ENCODE measurements at regions not wholly inside any gene's neighbourhood (a gene's known extent, or its start where the extent isn't known, plus 50 kb on each side); places are given as distances from the start of the nearest gene placed in this dataset.

DNA sequence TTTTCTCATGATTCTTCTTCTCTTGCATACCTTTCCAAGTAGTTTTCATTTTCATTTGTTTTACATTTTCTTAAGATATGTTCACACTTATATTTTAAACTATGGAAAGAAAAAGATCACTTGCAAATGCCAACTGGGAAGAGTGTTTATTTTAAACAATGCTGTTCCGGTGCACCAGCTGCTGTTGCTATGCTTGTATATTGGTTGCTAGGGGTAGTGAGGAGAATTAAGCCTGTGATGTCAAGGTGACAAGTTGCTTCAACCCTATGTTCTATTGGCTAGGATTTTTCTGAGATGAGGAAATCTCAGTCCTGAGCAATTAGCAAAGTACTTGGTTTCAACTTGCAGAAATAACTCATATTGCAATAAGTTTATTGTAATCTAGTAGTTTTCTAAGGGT, 500.1 kb downstream of the MFSD1 start:
- TF ChIP-seq, protein P1, sequence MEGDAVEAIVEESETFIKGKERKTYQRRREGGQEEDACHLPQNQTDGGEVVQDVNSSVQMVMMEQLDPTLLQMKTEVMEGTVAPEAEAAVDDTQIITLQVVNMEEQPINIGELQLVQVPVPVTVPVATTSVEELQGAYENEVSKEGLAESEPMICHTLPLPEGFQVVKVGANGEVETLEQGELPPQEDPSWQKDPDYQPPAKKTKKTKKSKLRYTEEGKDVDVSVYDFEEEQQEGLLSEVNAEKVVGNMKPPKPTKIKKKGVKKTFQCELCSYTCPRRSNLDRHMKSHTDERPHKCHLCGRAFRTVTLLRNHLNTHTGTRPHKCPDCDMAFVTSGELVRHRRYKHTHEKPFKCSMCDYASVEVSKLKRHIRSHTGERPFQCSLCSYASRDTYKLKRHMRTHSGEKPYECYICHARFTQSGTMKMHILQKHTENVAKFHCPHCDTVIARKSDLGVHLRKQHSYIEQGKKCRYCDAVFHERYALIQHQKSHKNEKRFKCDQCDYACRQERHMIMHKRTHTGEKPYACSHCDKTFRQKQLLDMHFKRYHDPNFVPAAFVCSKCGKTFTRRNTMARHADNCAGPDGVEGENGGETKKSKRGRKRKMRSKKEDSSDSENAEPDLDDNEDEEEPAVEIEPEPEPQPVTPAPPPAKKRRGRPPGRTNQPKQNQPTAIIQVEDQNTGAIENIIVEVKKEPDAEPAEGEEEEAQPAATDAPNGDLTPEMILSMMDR (IDR thresholded peaks at IDR 0.05; ENCODE audit: poor library complexity, severe bottlenecking): no peak
- TF ChIP-seq POLR2AphosphoS5 (IDR thresholded peaks at IDR 0.05): no peak

Measured in neural cell (in vitro differentiated cells).